ENCODE measurements at regions not wholly inside any gene's neighbourhood (a gene's known extent, or its start where the extent isn't known, plus 50 kb on each side); places are given as distances from the start of the nearest gene placed in this dataset.

GRCh38 chr2:53212576-53212975 is 555.0 kb upstream of the CHAC2 start:
- no peaks in the 10 kb centered on the region for H3K4me1 ChIP-seq
- no peaks in the 10 kb centered on the region for H3K27me3 ChIP-seq
- no peak overlapping the region for H3K4me3 ChIP-seq
- no peak for DNase-seq
- H3K27ac ChIP-seq: no peak overlapping the region
- 38 to 58% methylated on average over 1 of the region's 1 CpG for WGBS, 2 donors
- intact Hi-C loops (cut with DNase I): no loop called here
- no peaks in the 10 kb centered on the region for H3K36me3 ChIP-seq
- TF ChIP-seq POLR2A (IDR thresholded peaks at IDR 0.05): no peak
- no peak for TF ChIP-seq POLR2AphosphoS5 (IDR thresholded peaks at IDR 0.05)
- TF ChIP-seq EP300 (IDR thresholded peaks at IDR 0.05): no peak
- no peak for TF ChIP-seq CTCF (IDR thresholded peaks at IDR 0.05)
- H3K9me3 ChIP-seq: no peaks in the 10 kb centered on the region

- H3K27ac ChIP-seq: no peak overlapping the region
- TF ChIP-seq EP300 (IDR thresholded peaks at IDR 0.05): no peak
- TF ChIP-seq POLR2A (IDR thresholded peaks at IDR 0.05): no peak
- TF ChIP-seq POLR2AphosphoS5 (IDR thresholded peaks at IDR 0.05): no peak
- no peak for TF ChIP-seq CTCF (IDR thresholded peaks at IDR 0.05)
- no peaks in the 10 kb centered on the region for H3K36me3 ChIP-seq
- no peak for DNase-seq
- H3K27me3 ChIP-seq: no peaks in the 10 kb centered on the region
- H3K4me3 ChIP-seq: no peak overlapping the region
- intact Hi-C loops (cut with DNase I): no loop called here
- WGBS, 2 donors: 84 to 92% methylated on average over 2 of the region's 2 CpGs
- no peaks in the 10 kb centered on the region for H3K4me1 ChIP-seq
- no peaks in the 10 kb centered on the region for H3K9me3 ChIP-seq
Measured at GRCh38 chr2:53211201-53211774, 556.3 kb upstream of the CHAC2 start.

- no peak for DNase-seq
- H3K4me1 ChIP-seq: no peaks in the 10 kb centered on the region
- no peaks in the 10 kb centered on the region for H3K27me3 ChIP-seq
- TF ChIP-seq POLR2A (IDR thresholded peaks at IDR 0.05) (no peak), EP300 (IDR thresholded peaks at IDR 0.05) (no peak), POLR2AphosphoS5 (IDR thresholded peaks at IDR 0.05) (no peak), CTCF (IDR thresholded peaks at IDR 0.05) (no peak)
- no peak overlapping the region for H3K27ac ChIP-seq
- no peaks in the 10 kb centered on the region for H3K9me3 ChIP-seq
- 50 to 65% methylated on average over 3 of the region's 3 CpGs for WGBS, 2 donors
- no peaks in the 10 kb centered on the region for H3K36me3 ChIP-seq
- intact Hi-C loops (cut with DNase I): no loop called here
- H3K4me3 ChIP-seq: no peak overlapping the region
Measured at GRCh38 chr2:53210538-53210937, 557.1 kb upstream of the CHAC2 start.

- DNase-seq: no peak
- 27 to 59% methylated on average over 5 of the region's 5 CpGs for WGBS, 2 donors
- no peak overlapping the region for H3K4me3 ChIP-seq
- TF ChIP-seq EP300 (IDR thresholded peaks at IDR 0.05): no peak
- TF ChIP-seq CTCF (IDR thresholded peaks at IDR 0.05): no peak
- TF ChIP-seq POLR2AphosphoS5 (IDR thresholded peaks at IDR 0.05): no peak
- TF ChIP-seq POLR2A (IDR thresholded peaks at IDR 0.05): no peak
- no peaks in the 10 kb centered on the region for H3K4me1 ChIP-seq
- H3K27ac ChIP-seq: no peak overlapping the region
- intact Hi-C loops (cut with DNase I): no loop called here
- H3K27me3 ChIP-seq: no peaks in the 10 kb centered on the region
- H3K9me3 ChIP-seq: no peaks in the 10 kb centered on the region
- H3K36me3 ChIP-seq: no peaks in the 10 kb centered on the region
Measured at GRCh38 chr2:53209679-53210458, 557.7 kb upstream of the CHAC2 start.

Data from sigmoid colon (tissue), 6 donors.